ENCODE measurements at regions not wholly inside any gene's neighbourhood (a gene's known extent, or its start where the extent isn't known, plus 50 kb on each side); places are given as distances from the start of the nearest gene placed in this dataset.

DNA sequence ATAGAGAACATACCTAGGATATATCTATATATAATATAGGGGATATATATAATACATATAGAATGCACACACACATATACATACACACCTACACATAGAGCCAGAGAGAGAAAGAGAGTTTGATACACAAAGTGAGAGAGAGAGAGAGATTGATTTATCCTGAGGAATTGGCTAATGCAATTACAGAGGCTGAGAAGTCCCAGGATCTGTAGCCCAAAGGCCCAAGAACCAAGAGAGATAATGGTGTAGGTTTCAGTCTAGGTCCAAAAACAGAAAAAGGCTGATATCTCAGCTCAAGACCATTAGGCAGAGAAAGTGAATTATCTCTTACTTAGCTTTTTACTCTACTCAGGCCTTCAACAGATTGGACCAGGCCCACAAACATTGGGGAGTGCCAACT is 715.0 kb upstream of the LCORL start:
- TF ChIP-seq, protein P1, sequence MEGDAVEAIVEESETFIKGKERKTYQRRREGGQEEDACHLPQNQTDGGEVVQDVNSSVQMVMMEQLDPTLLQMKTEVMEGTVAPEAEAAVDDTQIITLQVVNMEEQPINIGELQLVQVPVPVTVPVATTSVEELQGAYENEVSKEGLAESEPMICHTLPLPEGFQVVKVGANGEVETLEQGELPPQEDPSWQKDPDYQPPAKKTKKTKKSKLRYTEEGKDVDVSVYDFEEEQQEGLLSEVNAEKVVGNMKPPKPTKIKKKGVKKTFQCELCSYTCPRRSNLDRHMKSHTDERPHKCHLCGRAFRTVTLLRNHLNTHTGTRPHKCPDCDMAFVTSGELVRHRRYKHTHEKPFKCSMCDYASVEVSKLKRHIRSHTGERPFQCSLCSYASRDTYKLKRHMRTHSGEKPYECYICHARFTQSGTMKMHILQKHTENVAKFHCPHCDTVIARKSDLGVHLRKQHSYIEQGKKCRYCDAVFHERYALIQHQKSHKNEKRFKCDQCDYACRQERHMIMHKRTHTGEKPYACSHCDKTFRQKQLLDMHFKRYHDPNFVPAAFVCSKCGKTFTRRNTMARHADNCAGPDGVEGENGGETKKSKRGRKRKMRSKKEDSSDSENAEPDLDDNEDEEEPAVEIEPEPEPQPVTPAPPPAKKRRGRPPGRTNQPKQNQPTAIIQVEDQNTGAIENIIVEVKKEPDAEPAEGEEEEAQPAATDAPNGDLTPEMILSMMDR (conservative IDR thresholded peaks at IDR 0.05; ENCODE audit: low read depth): no peak
- CTCF ChIA-PET: no interaction called here
- POLR2A ChIA-PET (ENCODE audit: low non-redundant PET): no interaction called here
- H3K27ac ChIP-seq: no peak overlapping the region
- no peak for DNase-seq (ENCODE audit: low spot score)

DNA sequence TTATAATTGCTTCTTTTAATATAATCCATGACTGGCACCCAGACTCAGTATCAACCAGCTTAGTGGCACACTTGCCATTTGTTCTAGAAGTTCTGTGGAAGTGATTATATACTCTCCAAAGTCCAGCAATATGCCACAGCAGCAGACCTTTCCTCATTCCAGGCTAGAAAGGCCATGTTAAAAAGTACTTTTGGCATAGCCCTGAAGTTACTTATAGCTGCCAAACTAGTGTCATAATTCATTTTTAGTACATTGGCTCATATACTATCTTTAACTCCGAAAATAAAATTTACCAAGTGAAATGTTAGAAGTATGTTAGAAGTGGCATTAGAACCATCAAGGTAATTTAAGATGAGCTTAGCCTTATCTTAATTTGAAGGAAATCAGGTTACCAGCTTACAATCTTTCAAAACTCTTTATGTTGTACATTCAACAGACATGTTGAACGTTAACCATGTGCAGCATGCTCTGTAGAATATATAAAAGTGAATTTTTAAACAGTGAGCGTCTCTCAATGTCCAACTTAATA is 714.2 kb upstream of the LCORL start:
- TF ChIP-seq, protein P1 (conservative IDR thresholded peaks at IDR 0.05; ENCODE audit: low read depth): no peak
- no peak overlapping the region for H3K27ac ChIP-seq
- ChIA-PET POLR2A (ENCODE audit: low non-redundant PET) (no interaction called here), CTCF (no interaction called here)
- no peak for DNase-seq (ENCODE audit: low spot score)

DNA sequence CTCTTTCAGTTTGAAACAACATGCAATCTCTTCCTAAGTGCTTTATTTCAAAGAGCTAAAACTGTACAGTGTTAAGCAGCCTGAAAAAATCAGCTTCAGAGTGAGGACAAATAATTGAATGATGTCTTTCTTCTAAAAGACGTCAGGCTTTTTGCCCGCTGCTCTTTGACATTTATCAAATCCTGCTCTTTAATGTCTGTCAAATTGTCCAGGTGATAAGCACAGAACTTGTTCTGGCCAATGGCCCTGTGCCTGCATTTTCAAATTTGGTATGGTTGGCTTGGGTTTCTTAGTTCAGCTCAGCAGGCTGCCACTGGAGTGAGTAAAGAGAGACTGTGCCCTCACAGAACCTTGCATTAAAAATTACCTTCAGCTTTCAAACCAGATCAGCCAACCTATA is 712.9 kb upstream of the LCORL start:
- CTCF ChIA-PET: no interaction called here
- POLR2A ChIA-PET (ENCODE audit: low non-redundant PET): no interaction called here
- TF ChIP-seq, protein P1 (conservative IDR thresholded peaks at IDR 0.05; ENCODE audit: low read depth): no peak
- no peak for DNase-seq (ENCODE audit: low spot score)
- H3K27ac ChIP-seq: no peak overlapping the region

DNA sequence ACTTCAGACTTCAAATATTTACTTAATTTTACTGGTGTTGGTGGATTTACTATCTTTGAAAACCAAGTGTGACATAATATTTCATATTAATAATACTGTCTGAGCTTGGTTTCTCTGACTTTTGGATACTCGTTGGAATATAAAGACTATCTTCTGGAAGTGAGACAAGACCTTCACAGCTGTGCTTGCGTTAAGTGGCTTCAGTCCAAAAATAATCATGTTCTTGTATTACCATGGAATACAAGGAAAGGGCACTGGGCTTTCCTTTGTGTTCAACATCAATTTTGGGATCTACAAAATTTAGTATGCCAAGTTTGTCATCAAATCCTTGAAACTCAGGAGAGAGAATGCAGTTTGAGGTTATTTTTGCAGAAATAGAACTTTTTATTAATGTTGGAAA is 712.4 kb upstream of the LCORL start:
- ChIA-PET CTCF (no interaction called here), POLR2A (ENCODE audit: low non-redundant PET) (no interaction called here)
- no peak overlapping the region for H3K27ac ChIP-seq
- no peak for DNase-seq (ENCODE audit: low spot score)
- TF ChIP-seq, protein P1 (conservative IDR thresholded peaks at IDR 0.05; ENCODE audit: low read depth): no peak

DNA sequence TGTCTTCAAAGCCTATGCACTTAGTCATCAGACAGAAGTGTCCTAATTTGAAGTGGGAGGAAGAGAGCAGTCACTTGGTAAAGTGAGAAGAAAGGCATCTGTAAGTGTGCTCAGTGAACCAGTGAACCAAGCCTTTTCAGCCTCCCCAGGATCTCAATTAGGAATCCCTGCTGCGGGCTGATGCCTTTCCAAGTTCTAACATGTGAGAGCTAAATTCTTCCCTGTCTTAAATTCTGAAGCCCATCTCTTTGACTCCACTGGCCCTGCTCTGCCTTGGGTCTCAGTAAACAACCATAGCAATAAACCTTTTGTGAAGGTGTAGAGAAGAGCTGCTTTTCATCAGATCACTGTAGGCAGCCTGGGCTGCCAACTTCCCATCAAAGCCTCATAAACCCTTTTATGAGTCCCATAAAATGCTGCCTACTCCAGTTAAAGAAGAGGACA is 701.2 kb upstream of the LCORL start:
- DNase-seq (ENCODE audit: low spot score): no peak
- POLR2A ChIA-PET (ENCODE audit: low non-redundant PET): no interaction called here
- CTCF ChIA-PET: no interaction called here
- H3K27ac ChIP-seq: no peak overlapping the region
- TF ChIP-seq, protein P1 (conservative IDR thresholded peaks at IDR 0.05; ENCODE audit: low read depth): no peak

DNA sequence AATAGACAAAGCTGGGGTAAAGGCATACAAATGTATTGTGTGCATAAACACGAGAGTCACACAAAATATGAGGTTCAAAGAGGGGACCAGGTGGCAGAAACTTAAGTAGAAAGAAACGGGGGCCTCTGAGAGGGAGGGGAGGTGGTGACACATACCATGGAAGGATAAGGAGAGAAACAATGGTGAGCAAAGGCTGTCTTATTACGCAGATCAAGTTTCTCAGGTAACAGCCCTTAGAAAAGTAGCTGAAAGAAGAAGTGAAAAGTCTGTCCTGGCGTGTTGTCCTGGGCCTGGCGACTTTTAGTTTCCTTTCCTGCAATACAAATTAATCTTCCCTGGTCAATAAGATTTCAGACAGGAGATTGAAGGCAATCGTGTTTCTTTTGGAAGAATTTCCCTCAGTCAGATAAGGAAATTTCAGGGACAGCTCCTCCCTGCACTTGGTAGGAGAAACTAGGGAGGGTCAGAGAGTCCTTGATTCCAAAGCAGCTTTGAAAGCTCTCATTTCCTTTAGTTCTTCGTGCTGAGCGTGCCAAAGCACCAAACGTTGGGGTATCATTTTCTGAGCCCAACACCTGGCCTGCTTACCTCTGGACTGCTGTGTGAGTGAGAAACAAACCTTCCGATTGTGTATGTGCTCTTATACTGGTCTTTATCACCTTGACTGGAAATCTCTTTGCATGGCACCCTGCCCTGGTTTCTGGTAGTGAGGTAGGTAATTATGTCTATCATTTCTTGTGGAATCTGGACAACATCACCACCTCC is 676.7 kb upstream of the LCORL start:
- DNase-seq (ENCODE audit: low spot score): no peak
- POLR2A ChIA-PET (ENCODE audit: low non-redundant PET): no interaction called here
- CTCF ChIA-PET: no interaction called here
- H3K27ac ChIP-seq: no peak overlapping the region
- TF ChIP-seq, protein P1 (conservative IDR thresholded peaks at IDR 0.05; ENCODE audit: low read depth): no peak
